Peyer's patch (tissue), 4 donors: ENCODE measurements at regions not wholly inside any gene's neighbourhood (a gene's known extent, or its start where the extent isn't known, plus 50 kb on each side); places are given as distances from the start of the nearest gene placed in this dataset.

ENCODE experiments used
- CTCF ChIP-seq, 6 experiments: fragments of 450-650 bp in 4 of 6; fragments of 200-600 bp in 2 of 6; sonication (generic) in 1 of 6; IDR thresholded peaks; one replicate each; pipeline ENCODE4 v1.5.1; 2017 to 2019; ENCODE audit warnings: antibody characterized with exemption in 6 of 6, mild to moderate bottlenecking in 3 of 6, moderate library complexity in 1 of 6
- POLR2A ChIP-seq, 2 donors: fragments of 450-650 bp; IDR thresholded peaks; one replicate each; pipeline ENCODE4 v1.5.1; 2017; ENCODE audit warnings: antibody characterized with exemption in 2 of 2, mild to moderate bottlenecking in 2 of 2, moderate library complexity in 2 of 2

GRCh38 chr2:142724713-142725349 lies 152.6 kb upstream of the KYNU start:
- TF ChIP-seq CTCF (IDR thresholded peaks at IDR 0.05) (no peak), POLR2A (IDR thresholded peaks at IDR 0.05) (no peak)
